Keratinocyte (primary cell): ENCODE measurements at regions not wholly inside any gene's neighbourhood (a gene's known extent, or its start where the extent isn't known, plus 50 kb on each side); places are given as distances from the start of the nearest gene placed in this dataset.

Experiments
- DNase-seq: peaks from one replicate; pipeline ENCODE4 v3.0.0-alpha.2; 2011; ENCODE audit warnings: low read depth, missing footprints, low spot score
- FAIRE-seq: peaks from 2 replicates; lab custom pipeline; 2011; peaks lifted over from hg19 to GRCh38; lab: Jason Lieb, UNC
- H2AFZ ChIP-seq: 2 replicates; pipeline ENCODE4 v1.6.0; 2012; ENCODE audit warnings: low read length, control low read depth, inconsistent platforms; ENCODE audit not compliant: control insufficient read depth
- H3K27ac ChIP-seq: 2 replicates; pipeline ENCODE4 v1.5.1; 2011; ENCODE audit warnings: low read length; ENCODE audit not compliant: control insufficient read depth, insufficient read depth
- H3K27me3 ChIP-seq: 3 replicates; pipeline ENCODE4 v1.6.0; 2011; ENCODE audit warnings: low read length; ENCODE audit not compliant: control insufficient read depth, insufficient read depth; ENCODE audit errors: extremely low read depth
- H3K36me3 ChIP-seq, 2 experiments: 2 replicates in 1 of 2; 3 replicates in 1 of 2; pipeline ENCODE4 v1.5.1; 2011; ENCODE audit warnings: low read length in 2 of 2, mild to moderate bottlenecking in 1 of 2; ENCODE audit not compliant: control insufficient read depth in 2 of 2, insufficient read depth in 2 of 2; ENCODE audit errors: extremely low read depth in 1 of 2
- H3K4me1 ChIP-seq: 3 replicates; pipeline ENCODE4 v1.5.1; 2011; ENCODE audit warnings: low read length; ENCODE audit not compliant: control insufficient read depth, insufficient read depth; ENCODE audit errors: extremely low read depth
- H3K4me2 ChIP-seq: 3 replicates; pipeline ENCODE4 v1.6.0; 2011; ENCODE audit warnings: low read depth, low read length; ENCODE audit not compliant: control insufficient read depth, insufficient read depth; ENCODE audit errors: extremely low read depth
- H3K4me3 ChIP-seq, 3 experiments: fragments of 200-600 bp in 1 of 3; sonication (generic) in 1 of 3; 2 replicates in 2 of 3; 3 replicates in 1 of 3; pipeline ENCODE4 v1.5.1; 2011 to 2016; ENCODE audit warnings: low read length in 3 of 3, mild to moderate bottlenecking in 3 of 3, control low read depth in 2 of 3, inconsistent platforms in 1 of 3, low read depth in 1 of 3, mixed read lengths in 1 of 3, mixed run types in 1 of 3, moderate library complexity in 1 of 3; ENCODE audit not compliant: control insufficient read depth in 2 of 3, insufficient read depth in 2 of 3; ENCODE audit errors: extremely low read depth in 1 of 3
- H3K79me2 ChIP-seq: 2 replicates; pipeline ENCODE4 v1.6.0; 2012; ENCODE audit warnings: low read length; ENCODE audit not compliant: control insufficient read depth, insufficient read depth
- H3K9ac ChIP-seq: 3 replicates; pipeline ENCODE4 v1.6.0; 2011; ENCODE audit warnings: low read length; ENCODE audit not compliant: control insufficient read depth, insufficient read depth; ENCODE audit errors: extremely low read depth
- H3K9me1 ChIP-seq: 3 replicates; pipeline ENCODE4 v1.6.0; 2011; ENCODE audit warnings: low read length; ENCODE audit not compliant: control insufficient read depth, insufficient read depth; ENCODE audit errors: extremely low read depth
- H3K9me3 ChIP-seq: 2 replicates; pipeline ENCODE4 v1.5.1; 2012; ENCODE audit warnings: low read depth, low read length; ENCODE audit not compliant: control insufficient read depth
- H4K20me1 ChIP-seq: 3 replicates; pipeline ENCODE4 v1.6.0; 2011; ENCODE audit warnings: low read length; ENCODE audit not compliant: control insufficient read depth, insufficient read depth; ENCODE audit errors: extremely low read depth
- EZH2 ChIP-seq: IDR thresholded peaks from one replicate; pipeline ENCODE4 v1.6.1; 2012; ENCODE audit warnings: inconsistent platforms, mild to moderate bottlenecking, low read length, moderate library complexity
- dilution Hi-C: fragments of 300-500 bp; cut with MboI; formaldehyde crosslinking; loops from one replicate; pipeline ENCODE4 v1.7.0; 2020; ENCODE audit warnings: low sequenced_read_pairs; ENCODE audit not compliant: extremely low pct_ligation_motif_present
- TF ChIP-seq, protein P1 (sequence below), 3 experiments: IDR thresholded peaks in 1 of 3; conservative IDR thresholded peaks in 1 of 3; optimal IDR thresholded peaks in 1 of 3; 2 replicates in 2 of 3; 3 replicates in 1 of 3; pipeline versions ENCODE3 to v1.5.1; 2011; ENCODE audit warnings: low read length in 3 of 3, mild to moderate bottlenecking in 3 of 3, moderate library complexity in 2 of 3, control low read depth in 1 of 3, inconsistent platforms in 1 of 3; ENCODE audit not compliant: insufficient read depth in 2 of 3; ENCODE audit errors: extremely low read depth in 1 of 3

GRCh38 chr15:27681038-27681437, 418.1 kb downstream of the OCA2 start:
- Histone ChIP-seq H3K27me3 (no peaks in the 10 kb centered on the region), H2AFZ (no peak overlapping the region), H3K9ac (no peak overlapping the region), H3K79me2 (no peaks in the 10 kb centered on the region), H3K9me1 (no peaks in the 10 kb centered on the region), H3K4me3 (no peak overlapping the region), H4K20me1 (no peaks in the 10 kb centered on the region), H3K27ac (no peak overlapping the region), H3K36me3 (no peaks in the 10 kb centered on the region), H3K4me2 (no peak overlapping the region), H3K4me1 (no peaks in the 10 kb centered on the region), H3K9me3 (no peaks in the 10 kb centered on the region)
- DNase-seq, result no peak
- no peak for FAIRE-seq
- dilution Hi-C loops, result no loop called here
- TF ChIP-seq, protein P1, sequence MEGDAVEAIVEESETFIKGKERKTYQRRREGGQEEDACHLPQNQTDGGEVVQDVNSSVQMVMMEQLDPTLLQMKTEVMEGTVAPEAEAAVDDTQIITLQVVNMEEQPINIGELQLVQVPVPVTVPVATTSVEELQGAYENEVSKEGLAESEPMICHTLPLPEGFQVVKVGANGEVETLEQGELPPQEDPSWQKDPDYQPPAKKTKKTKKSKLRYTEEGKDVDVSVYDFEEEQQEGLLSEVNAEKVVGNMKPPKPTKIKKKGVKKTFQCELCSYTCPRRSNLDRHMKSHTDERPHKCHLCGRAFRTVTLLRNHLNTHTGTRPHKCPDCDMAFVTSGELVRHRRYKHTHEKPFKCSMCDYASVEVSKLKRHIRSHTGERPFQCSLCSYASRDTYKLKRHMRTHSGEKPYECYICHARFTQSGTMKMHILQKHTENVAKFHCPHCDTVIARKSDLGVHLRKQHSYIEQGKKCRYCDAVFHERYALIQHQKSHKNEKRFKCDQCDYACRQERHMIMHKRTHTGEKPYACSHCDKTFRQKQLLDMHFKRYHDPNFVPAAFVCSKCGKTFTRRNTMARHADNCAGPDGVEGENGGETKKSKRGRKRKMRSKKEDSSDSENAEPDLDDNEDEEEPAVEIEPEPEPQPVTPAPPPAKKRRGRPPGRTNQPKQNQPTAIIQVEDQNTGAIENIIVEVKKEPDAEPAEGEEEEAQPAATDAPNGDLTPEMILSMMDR (optimal IDR thresholded peaks at IDR 0.05 in 1 of 3, IDR thresholded peaks at IDR 0.05 in 1 of 3, conservative IDR thresholded peaks at IDR 0.05 in 1 of 3; ENCODE audit: extremely low read depth in 1 of 3, insufficient read depth in 2 of 3, low read length in 3 of 3), result no peak
- no peak for TF ChIP-seq EZH2

- TF ChIP-seq EZH2, result no peak
- TF ChIP-seq, protein P1 (optimal IDR thresholded peaks at IDR 0.05 in 1 of 3, IDR thresholded peaks at IDR 0.05 in 1 of 3, conservative IDR thresholded peaks at IDR 0.05 in 1 of 3; ENCODE audit: extremely low read depth in 1 of 3, insufficient read depth in 2 of 3, low read length in 3 of 3), result no peak
- Histone ChIP-seq H3K9me3 (no peaks in the 10 kb centered on the region), H3K9ac (no peak overlapping the region), H3K4me1 (no peaks in the 10 kb centered on the region), H3K36me3 (no peaks in the 10 kb centered on the region), H3K27me3 (no peaks in the 10 kb centered on the region), H2AFZ (no peak overlapping the region), H4K20me1 (no peaks in the 10 kb centered on the region), H3K4me3 (no peak overlapping the region), H3K4me2 (no peak overlapping the region), H3K9me1 (no peaks in the 10 kb centered on the region), H3K27ac (no peak overlapping the region), H3K79me2 (no peaks in the 10 kb centered on the region)
- dilution Hi-C loops, result no loop called here
- FAIRE-seq, result no peak
- no peak for DNase-seq
These were observed 419.2 kb downstream of the OCA2 start for GRCh38 chr15:27679731-27680471.
